ENCODE measurements at regions not wholly inside any gene's neighbourhood (a gene's known extent, or its start where the extent isn't known, plus 50 kb on each side); places are given as distances from the start of the nearest gene placed in this dataset.

- DNase-seq (ENCODE audit: low read depth) = no peak
Observed at GRCh38 chr2:38450509-38450908, 73.4 kb upstream of the ATL2 start.

- DNase-seq (ENCODE audit: low read depth) = no peak
Observed at GRCh38 chr2:38448692-38449410, 71.8 kb upstream of the ATL2 start.

- no peak for DNase-seq (ENCODE audit: low read depth)
Observed at GRCh38 chr2:38446906-38447561, 70.0 kb upstream of the ATL2 start.

GRCh38 chr2:38446418-38446817, 69.3 kb upstream of the ATL2 start:
- no peak for DNase-seq (ENCODE audit: low read depth)

- no peak for DNase-seq (ENCODE audit: low read depth)
Observed at GRCh38 chr2:38444247-38444646, 67.2 kb upstream of the ATL2 start.

- DNase-seq (ENCODE audit: low read depth) = no peak
Observed at GRCh38 chr2:38442643-38443541, 65.8 kb upstream of the ATL2 start.

GRCh38 chr2:38441346-38441745, 64.3 kb upstream of the ATL2 start:
- no peak for DNase-seq (ENCODE audit: low read depth)

- DNase-seq (ENCODE audit: low read depth) = no peak
Observed at GRCh38 chr2:38440655-38441054, 63.6 kb upstream of the ATL2 start.

- no peak for DNase-seq (ENCODE audit: low read depth)
Observed at GRCh38 chr2:38439863-38440262, 62.8 kb upstream of the ATL2 start.

- DNase-seq (ENCODE audit: low read depth) = peak; percentile 75
Observed at GRCh38 chr2:38438883-38439612, 62.0 kb upstream of the ATL2 start.

- no peak for DNase-seq (ENCODE audit: low read depth)
Observed at GRCh38 chr2:38438133-38438882, 61.2 kb upstream of the ATL2 start.

- DNase-seq (ENCODE audit: low read depth) = peak; percentile 86
Observed at GRCh38 chr2:38436227-38436664, 59.2 kb upstream of the ATL2 start.

- DNase-seq (ENCODE audit: low read depth) = no peak
Observed at GRCh38 chr2:38435775-38436174, 58.7 kb upstream of the ATL2 start.

- no peak for DNase-seq (ENCODE audit: low read depth)
Observed at GRCh38 chr2:38434595-38434994, 57.5 kb upstream of the ATL2 start.

GRCh38 chr2:38433607-38433975, 56.5 kb upstream of the ATL2 start:
- peak; percentile 58 for DNase-seq (ENCODE audit: low read depth)

GRCh38 chr2:38432820-38433606, 55.9 kb upstream of the ATL2 start:
- DNase-seq (ENCODE audit: low read depth) = peak; percentile 82

GRCh38 chr2:38430597-38431207, 53.6 kb upstream of the ATL2 start:
- DNase-seq (ENCODE audit: low read depth) = no peak

GRCh38 chr2:38430196-38430595, 53.1 kb upstream of the ATL2 start:
- DNase-seq (ENCODE audit: low read depth) = no peak

- DNase-seq (ENCODE audit: low read depth) = no peak
Observed at GRCh38 chr2:38427936-38428335, 50.9 kb upstream of the ATL2 start.

GRCh38 chr2:38427054-38427453, 50.0 kb upstream of the ATL2 start:
- no peak for DNase-seq (ENCODE audit: low read depth)

All from renal cortical epithelial cell (primary cell).